GM18520 (cell line): ENCODE measurements at regions not wholly inside any gene's neighbourhood (a gene's known extent, or its start where the extent isn't known, plus 50 kb on each side); places are given as distances from the start of the nearest gene placed in this dataset.
"Not testable (repeated sequence)": the region's sequence is repeated elsewhere in the genome, so short reads cannot be mapped to it uniquely, and the experiment has no call there.

Source experiments
- ATAC-seq: cut with Tn5 transposase; IDR thresholded peaks from one replicate; pipeline ENCODE4 v1.9.1; 2021; ENCODE audit not compliant: unreplicated experiment

DNA sequence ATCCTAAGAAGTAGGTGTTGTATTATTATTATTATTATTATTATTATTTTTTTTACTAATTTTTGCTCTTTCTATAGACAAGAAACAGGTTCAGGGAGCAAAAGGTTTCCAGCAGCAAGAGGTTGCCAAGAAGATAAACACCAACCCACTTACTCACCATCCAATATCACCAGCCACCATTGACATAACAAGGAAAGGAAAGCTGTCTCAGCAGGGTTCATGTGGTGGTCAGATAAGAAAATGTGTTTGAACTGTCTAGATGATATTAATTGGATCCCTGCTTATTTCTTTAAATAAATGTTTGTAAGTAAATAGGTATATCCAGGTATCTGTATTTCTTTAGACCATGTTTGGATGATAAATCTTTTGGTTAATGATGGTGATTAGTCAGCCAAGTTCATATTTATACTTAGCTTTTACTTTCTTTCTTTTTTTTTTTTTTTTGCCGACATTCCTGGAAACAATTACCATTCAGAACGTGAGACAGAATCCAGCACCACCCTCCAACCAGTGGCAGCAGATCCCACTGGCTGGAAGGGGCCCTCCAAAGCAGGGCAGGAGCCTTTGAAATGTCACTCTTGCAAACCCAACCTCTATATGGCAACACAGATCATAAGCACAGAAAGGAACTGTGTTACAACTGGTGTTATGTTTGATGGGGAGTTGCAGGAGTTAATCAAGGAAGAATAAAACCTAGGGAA is 139.2 kb upstream of the ECI2 start:
- no peak for ATAC-seq

DNA sequence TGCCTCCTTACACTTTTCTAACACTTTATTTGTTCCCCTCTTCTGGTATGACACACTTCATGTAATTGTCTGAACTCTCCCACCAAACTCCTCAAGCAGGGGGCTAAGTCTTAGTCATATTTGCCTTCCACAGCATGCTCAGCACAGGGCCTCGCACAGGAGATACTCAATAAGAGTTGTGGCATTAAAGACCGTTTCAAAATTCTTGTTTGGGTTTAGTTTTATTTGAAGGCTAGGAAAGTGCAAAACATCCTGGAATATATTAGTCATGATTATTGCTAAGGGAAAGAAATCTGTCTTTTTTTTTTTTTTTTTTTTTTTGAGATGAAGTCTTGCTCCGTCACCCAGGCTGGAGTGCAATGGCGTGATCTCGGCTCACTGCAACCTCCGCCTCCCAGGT is 137.6 kb upstream of the ECI2 start:
- ATAC-seq, result no peak

DNA sequence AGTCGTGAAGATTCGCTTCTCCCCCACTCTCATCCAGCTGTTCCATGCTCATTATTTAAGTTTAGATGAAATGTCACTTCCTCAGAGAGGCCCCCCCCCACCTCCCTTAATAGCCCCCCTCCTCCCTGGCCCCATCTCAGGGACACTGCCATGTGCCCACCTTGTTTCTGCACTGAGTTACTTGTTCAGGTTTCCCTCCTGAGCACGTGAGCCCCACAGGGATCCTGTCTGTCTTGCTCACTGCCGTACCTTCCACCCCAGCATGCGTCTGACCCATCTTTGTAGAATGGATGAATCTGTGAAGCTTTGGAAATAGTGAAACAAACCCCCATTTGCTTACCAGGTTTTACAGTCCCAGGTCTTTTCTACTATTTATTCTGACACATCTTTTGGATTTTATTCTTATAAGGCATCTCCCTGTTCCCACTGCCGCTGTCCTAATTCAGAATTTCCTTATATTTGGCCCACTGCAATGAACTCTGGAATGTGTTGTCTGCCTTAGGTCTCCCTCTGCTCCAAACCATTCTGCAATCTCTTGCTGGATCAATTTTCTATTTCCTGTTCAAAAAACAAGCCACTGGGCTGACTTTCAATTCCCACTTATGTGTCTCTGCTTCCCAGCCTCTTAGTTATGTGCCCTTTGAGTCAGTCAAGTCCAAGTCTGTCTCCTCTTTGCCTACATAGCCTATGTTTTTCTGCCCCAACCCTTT is 136.5 kb upstream of the ECI2 start:
- no peak for ATAC-seq

DNA sequence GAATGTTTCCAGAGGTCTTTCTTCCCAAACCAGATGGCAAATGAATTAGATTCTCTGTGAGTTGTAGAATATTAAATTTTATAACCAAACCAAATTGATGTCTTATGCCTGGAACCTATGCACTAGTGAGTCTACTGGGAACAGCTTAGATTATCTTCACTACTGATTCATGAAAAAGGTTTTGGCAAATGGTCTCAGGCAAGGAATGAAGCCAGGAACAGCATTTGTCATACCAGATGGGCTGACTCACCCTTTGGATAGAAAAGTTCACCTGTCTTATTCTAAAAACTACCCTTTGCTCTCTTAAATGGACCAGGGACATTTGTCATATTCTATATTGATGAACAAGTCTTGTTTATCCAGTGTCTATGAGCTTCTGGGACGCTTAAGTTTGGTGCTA is 135.4 kb upstream of the ECI2 start:
- ATAC-seq, result no peak

DNA sequence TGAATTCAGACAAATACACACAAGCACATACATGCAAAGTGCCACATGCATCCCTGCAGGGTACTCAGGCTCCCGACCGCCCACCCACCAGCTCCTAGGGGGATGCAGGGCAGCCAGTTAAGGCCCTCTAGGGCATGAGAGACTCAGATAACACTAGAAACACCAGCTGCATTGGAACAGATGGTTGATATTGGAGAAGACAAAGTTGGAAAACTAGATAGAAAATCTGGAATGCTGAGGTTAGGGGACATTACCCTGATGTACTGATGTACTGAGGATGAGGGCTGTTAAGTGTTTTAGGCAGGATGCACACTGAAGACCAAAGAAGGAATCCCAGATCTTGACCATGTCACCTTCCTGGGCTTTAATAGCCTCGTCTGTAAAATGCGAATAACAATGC is 134.6 kb upstream of the ECI2 start:
- ATAC-seq, result no peak

DNA sequence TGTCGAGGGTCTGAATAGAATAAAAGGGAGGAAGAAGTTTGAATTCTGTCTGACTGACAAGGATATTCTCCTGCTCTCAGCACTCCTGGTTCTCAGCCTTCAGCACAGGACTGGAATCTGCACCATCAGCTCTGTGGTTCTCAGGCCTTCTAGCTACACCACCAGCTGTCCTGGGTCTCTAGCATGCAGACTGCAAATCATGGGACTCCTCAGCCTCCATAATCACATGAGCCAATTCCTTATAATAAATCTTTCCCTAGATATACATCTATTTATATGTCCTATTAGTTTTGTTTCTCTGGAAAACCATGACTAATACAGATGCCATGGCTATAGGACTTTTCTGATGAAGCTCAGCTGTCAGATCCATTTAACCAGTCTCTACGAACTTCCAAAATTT is 132.8 kb upstream of the ECI2 start:
- ATAC-seq, result no peak

DNA sequence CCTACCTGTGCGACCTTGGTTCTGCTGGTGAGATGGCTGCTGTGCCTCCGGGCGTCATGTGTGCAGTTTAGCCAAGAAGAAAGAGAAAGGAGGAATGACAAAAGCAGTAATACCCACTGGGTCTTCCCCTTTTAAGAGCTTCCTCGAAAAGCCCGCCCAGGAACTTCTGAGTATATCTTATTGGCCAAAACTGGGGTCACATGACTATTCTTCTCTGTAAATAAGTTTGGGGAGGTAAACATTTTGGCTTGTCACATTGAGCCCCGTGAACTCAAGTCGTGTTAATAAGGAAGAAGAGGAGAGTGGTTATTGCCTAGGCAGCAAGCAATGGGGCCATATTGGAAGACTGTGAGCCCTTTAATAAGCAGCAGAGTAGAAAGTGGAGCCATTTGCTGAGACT is 130.4 kb upstream of the ECI2 start:
- ATAC-seq, result no peak

DNA sequence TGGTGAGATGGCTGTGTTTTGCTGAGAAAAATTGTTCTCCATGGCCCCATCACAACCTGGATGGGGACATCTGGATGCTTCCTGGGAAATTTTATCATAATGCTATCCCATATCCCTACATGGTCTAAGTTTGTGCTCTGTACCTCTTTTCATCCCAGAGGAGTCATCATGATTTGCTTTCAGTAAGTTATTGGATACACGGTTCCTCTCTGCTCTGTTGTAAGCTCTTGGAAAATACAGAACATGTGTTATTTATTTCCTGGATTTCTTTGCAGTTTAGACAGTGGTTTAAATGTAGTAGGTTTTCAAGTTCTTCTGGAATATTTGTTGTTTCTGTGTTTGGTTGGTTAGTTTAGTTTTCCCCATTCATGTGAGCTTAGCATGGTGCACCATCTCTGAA is 129.2 kb upstream of the ECI2 start:
- ATAC-seq, result no peak

DNA sequence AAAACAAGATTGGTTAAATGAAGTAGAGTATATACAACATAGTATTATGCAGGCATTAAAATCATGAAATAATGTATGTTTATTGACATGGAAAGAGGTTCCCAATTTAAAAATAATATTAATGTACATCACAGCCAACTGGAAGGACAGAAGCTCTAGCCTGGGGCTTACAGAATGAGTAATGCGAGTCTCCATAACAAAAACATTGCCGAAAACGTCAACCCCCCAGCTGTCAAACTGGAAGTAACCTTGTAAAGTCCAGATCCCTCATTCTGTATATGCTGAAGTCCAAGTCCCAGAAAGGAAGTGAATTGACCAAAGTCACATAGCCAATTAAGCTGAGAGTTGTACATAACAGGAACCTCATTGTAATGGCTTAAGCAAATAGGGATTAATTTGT is 128.7 kb upstream of the ECI2 start:
- ATAC-seq, result no peak

DNA sequence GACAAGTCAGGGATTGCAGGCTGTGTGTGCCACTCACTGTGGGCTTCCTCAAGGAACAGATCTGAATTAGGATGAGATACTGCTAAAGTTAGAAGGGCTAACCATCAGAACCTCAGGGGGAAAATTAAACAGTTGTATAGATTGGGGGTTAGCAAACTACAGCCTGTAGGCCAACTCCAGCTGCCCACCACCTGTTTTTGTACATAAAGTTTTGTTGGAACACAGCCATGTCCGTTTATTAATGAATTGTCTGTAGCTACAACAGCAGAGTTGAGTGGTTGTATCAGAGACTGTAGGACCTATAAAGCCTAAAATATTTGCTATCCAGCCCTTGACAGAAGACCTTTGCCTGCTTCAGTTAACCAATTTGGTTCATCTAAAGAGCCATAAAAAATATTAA is 127.2 kb upstream of the ECI2 start:
- ATAC-seq, result no peak

DNA sequence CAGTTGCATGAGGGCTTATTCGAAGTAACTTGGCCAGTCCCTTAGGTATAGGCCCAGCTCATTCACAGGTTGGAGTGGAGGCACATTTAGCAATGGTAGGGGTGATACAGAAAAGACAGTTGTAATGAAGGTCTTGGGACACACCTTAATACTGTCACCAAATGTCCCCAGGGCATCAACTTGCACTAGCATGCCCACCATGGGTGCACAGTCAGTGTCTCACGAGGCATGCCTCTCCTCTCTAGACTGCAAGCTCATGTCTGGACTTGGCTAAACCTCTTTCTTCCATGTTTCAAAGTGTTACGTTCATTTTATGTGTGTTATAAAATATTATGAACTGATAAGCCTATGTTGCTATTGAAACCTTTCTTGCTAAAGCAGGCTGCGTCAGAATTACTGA is 124.0 kb upstream of the ECI2 start:
- ATAC-seq, result no peak

DNA sequence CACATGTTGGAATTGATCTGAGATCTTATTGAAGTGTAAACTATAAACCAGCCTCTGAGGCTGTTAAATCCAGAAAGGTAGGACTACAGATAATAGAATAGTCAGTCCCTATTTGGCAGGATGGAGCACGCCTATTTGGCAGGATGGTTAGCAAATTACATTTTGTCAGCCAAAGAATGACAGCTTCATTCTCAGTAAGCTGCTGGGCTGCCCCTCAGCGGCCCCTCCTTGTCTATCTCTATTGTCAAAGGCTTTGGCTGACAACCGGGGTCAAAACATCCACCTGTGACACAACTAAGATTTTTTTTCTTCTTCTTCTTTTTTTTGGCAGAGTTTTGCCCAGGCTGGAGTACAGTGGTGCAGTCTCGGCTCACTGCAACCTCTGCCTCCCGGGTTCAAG is 123.4 kb upstream of the ECI2 start:
- no peak for ATAC-seq

DNA sequence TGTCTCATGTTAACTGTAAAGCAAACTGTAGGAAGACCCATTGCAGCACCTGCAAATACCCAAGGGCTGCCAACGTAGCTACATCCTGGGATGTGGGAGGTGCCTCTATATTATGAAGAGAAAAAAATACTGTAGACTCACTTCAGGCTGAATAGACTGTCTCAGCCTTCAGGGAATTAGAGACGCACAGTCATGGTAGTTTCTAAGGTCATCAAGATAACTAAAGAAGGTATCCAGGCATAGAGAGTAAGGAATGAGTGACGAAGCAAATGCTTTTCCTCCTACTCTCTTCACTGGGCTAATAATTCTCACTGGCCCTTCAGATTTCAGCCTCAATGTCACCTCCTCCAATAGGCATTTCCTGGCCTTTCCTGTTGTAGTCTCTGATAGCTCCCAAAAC is 121.6 kb upstream of the ECI2 start:
- no peak for ATAC-seq

DNA sequence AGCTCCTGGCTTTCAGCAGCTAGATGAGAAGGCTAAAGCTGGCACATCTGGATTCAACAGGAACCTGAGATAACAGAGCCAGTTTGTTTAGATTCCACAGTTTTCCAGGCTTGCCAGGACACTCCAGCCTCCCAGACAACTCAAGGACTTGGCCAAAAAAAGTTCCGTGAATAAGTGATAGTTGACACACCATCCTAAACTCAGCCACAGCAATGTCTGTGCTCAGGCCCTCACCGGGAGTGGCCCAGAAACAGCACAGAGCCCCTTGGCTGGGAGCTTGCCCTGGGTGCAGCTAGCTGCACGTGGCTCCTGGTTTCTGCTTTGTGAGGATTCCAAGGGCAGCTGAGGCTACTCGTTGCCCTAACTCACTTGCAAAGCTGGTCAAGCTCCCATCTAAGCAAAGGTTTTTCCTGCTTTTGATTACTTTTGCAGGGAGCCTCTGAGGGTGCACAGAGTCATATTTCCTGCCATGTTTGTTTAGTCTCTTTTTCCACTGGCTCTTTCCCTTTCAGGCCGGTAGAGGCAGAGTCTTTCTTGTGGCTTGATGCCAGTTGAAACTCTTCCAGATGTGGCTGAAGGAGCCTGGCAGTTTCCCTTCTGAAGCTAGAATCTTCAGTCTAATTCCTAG is 118.3 kb upstream of the ECI2 start:
- ATAC-seq, result no peak

DNA sequence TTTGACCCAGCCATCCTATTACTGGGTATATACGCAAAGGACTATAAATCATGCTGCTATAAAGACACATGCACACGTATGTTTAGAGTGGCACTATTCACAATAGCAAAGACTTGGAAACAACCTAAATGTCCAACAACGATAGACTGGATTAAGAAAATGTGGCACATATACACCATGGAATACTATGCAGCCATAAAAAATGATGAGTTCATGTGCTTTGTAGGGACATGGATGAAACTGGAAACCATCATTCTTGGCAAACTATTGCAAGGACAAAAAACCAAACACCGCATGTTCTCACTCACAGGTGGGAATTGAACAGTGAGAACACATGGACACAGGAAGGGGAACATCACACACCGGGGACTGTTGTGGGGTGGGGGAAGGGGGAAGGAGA is 117.1 kb upstream of the ECI2 start:
- ATAC-seq, result not testable (repeated sequence)

DNA sequence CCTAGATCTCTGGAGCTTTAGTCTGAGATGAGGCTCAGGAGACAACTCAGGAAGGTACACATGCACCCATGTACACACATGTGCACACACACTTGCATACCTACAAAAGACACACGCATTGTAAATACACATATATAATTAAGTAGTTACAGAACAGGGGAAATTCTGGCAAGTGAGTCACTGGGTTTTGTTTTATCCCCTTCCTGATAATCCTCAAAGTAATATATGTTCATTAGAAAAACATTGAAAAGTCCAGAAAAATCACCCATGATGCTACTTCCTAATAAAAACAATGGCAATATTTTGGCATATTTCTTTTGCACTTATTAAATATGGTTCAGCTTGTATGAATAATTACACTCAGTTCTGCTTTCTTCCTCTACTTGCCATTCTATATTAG is 115.3 kb upstream of the ECI2 start:
- no peak for ATAC-seq

DNA sequence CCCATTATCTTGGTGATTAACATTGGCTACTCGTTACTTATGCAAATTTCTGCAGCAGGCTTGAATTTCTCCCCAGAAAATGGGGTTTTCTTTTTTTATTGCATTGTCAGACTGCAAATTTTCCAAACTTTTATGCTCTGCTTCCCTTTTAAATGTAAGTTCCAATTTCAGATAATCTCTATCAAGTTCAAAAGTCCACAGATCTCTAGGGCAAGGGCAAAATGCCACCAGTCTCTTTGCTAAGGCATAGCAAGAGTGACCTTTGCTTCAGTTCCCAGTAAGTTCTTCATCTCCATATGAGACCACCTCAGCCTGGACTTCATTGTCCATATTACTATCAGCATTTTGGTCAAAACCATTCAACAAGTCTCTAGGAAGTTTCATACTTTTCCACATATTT is 108.5 kb upstream of the ECI2 start:
- not testable (repeated sequence) for ATAC-seq

DNA sequence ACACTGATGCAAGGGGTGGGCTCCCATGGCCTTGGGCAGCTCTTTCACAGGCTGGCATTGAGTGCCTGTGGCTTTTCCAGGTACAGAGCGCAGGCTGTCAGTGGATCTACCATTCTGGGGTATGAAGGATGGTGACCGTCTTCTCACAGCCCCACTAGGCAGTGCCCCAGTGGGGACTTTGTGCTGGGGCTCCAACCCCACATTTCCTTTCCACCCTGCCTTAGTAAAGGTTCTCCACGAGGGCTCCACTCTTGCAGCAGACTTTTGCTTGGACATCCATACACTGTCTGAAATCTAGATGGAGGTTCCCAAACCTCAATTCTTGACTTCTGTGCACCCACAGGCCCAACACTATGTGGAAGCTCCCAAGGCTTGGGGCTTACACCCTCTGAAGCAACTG is 107.9 kb upstream of the ECI2 start:
- no peak for ATAC-seq

DNA sequence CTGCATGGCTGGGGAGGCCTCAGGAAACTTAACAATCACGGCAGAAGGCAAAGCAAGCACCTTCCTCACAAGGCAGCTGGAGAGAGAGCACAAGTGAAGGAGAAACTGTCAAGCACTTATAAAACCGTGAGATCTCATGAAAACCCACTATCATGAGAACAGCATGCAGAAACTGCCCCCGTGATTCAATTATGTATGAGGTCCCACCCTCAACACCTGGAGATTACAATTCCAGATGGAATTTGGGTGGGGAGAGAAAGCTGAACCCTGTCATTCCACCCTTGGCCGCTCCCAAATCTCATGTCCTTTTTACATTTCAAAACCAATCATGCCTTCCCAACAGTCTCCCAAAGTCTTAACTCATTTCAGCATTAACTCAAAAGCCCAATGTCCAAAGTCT is 107.2 kb upstream of the ECI2 start:
- no peak for ATAC-seq

DNA sequence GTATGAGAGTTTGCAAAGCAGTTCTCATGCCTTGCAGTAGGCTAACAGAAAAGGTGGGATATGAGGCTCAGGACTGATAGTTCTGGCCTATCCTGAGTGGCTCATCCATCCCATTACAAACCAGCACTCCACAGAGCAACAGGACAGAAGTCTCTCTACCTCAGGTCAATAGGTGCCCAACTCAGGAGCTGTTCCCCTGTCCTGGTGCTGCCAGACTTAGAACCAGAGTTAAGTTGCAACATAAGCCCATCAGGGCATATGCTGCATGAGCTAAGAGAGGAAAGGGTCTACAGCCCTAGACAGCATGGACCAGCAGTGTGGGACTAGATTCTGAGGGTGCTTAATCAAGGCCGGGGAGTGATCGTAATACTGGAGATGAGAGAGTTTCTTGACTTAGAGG is 104.8 kb upstream of the ECI2 start:
- ATAC-seq, result no peak

DNA sequence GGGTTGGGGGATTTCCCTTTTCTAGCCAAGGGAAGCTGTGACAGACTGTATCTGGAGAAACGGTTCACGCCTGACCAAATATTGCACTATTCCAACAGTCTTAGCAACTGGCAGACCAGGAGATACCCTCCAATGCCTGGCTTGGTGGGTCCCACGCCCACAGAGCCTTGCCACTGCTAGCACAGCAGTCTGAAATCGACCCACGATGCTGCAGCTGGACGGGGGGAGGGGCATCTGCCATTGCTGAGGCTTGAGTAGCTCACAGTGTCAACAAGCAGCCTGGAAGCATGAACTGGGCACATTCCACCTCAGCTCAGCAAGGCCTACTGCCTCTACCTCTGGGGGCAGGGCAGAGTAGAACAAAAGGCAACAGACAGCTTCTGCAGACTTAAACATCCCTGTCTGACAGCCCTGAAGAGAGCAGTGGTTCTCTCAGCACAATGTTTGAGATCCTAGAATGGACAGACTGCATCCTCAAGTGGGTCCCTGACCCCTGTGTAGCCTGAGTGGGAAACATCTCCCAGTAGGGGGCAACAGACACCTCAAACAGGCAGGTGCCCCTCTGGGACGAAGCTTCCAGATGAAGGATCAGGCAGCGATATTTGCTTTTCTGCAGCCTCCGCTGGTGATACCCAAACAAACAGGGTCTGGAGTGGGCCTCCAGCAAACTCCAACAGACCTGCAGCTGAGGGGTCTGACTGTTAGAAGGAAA is 89.9 kb upstream of the ECI2 start:
- no peak for ATAC-seq
